GM18511 (cell line): ENCODE measurements at regions not wholly inside any gene's neighbourhood (a gene's known extent, or its start where the extent isn't known, plus 50 kb on each side); places are given as distances from the start of the nearest gene placed in this dataset.
"Not testable (repeated sequence)": the region's sequence is repeated elsewhere in the genome, so short reads cannot be mapped to it uniquely, and the experiment has no call there.

ENCODE experiments used
- ATAC-seq: cut with Tn5 transposase; IDR thresholded peaks from one replicate; pipeline ENCODE4 v1.9.1; 2021; ENCODE audit warnings: mild to moderate bottlenecking, moderate library complexity; ENCODE audit not compliant: unreplicated experiment

- no peak for ATAC-seq
These were observed 61.4 kb downstream of the DDX53 start for GRCh38 chrX:23061116-23061515.

- ATAC-seq = no peak
These were observed 62.6 kb downstream of the DDX53 start for GRCh38 chrX:23062359-23062758.

GRCh38 chrX:23066588-23067281 is 67.0 kb downstream of the DDX53 start:
- peak; percentile 63 for ATAC-seq

GRCh38 chrX:23075461-23075860 is 75.7 kb downstream of the DDX53 start:
- not testable (repeated sequence) for ATAC-seq

- ATAC-seq = no peak
These were observed 79.6 kb downstream of the DDX53 start for GRCh38 chrX:23079347-23079746.

- ATAC-seq = no peak
These were observed 101.1 kb downstream of the DDX53 start for GRCh38 chrX:23100826-23101225.

- ATAC-seq = no peak
These were observed 103.8 kb downstream of the DDX53 start for GRCh38 chrX:23103546-23103945.

- ATAC-seq = no peak
These were observed 114.5 kb downstream of the DDX53 start for GRCh38 chrX:23114241-23114640.

GRCh38 chrX:23115651-23116050 is 115.9 kb downstream of the DDX53 start:
- ATAC-seq = no peak

- no peak for ATAC-seq
These were observed 118.4 kb downstream of the DDX53 start for GRCh38 chrX:23118163-23118562.

GRCh38 chrX:23118890-23119527 is 119.2 kb downstream of the DDX53 start:
- no peak for ATAC-seq

GRCh38 chrX:23127586-23127985 is 127.8 kb downstream of the DDX53 start:
- no peak for ATAC-seq

GRCh38 chrX:23133551-23133950 is 133.8 kb downstream of the DDX53 start:
- ATAC-seq = no peak

GRCh38 chrX:23134136-23134535 is 134.4 kb downstream of the DDX53 start:
- ATAC-seq = no peak

GRCh38 chrX:23136816-23137215 is 137.1 kb downstream of the DDX53 start:
- no peak for ATAC-seq

- no peak for ATAC-seq
These were observed 166.4 kb upstream of the PTCHD1 start for GRCh38 chrX:23168291-23168690.

- peak; percentile 64 for ATAC-seq
These were observed 148.7 kb upstream of the PTCHD1 start for GRCh38 chrX:23185951-23186350.

- ATAC-seq = no peak
These were observed 146.8 kb upstream of the PTCHD1 start for GRCh38 chrX:23187819-23188218.

GRCh38 chrX:23194885-23195554 is 139.6 kb upstream of the PTCHD1 start:
- ATAC-seq = no peak

- no peak for ATAC-seq
These were observed 138.9 kb upstream of the PTCHD1 start for GRCh38 chrX:23195761-23196160.

GRCh38 chrX:23201706-23202105 is 132.9 kb upstream of the PTCHD1 start:
- ATAC-seq = no peak

- no peak for ATAC-seq
These were observed 132.3 kb upstream of the PTCHD1 start for GRCh38 chrX:23202326-23202725.
